Astrocyte (in vitro differentiated cells and primary cell): ENCODE measurements at regions not wholly inside any gene's neighbourhood (a gene's known extent, or its start where the extent isn't known, plus 50 kb on each side); places are given as distances from the start of the nearest gene placed in this dataset.

Source experiments
- EZH2 ChIP-seq: IDR thresholded peaks from 2 replicates; pipeline ENCODE4 v1.6.1; 2012; ENCODE audit warnings: mild to moderate bottlenecking, low read length, inconsistent platforms; ENCODE audit not compliant: insufficient read depth
- TF ChIP-seq, protein P1 (sequence below): IDR thresholded peaks from 2 replicates; pipeline ENCODE4 v1.5.1; 2011; ENCODE audit warnings: low read depth, mild to moderate bottlenecking, inconsistent platforms, low read length, moderate library complexity; ENCODE audit not compliant: insufficient read depth

DNA sequence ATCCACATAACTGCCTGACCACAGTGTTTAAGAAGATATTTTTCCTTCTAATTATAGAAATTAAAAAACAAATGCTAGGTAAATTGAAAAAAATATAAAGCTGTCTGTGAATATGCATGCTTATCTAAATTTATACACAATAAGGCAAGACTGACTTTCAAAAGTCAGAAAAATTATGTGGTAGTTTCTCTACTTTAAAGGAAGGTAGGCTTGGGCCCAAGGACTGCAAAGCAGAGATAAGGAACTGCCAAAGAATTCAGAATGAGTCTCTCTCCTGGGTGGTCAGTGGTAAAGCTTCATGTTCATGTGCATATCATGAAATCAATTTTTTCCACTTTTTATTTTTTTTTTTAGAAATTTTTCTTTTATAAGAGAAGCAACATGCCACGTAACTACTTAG lies 998.6 kb downstream of the REEP3 start:
- TF ChIP-seq EZH2 = no peak
- TF ChIP-seq, protein P1, sequence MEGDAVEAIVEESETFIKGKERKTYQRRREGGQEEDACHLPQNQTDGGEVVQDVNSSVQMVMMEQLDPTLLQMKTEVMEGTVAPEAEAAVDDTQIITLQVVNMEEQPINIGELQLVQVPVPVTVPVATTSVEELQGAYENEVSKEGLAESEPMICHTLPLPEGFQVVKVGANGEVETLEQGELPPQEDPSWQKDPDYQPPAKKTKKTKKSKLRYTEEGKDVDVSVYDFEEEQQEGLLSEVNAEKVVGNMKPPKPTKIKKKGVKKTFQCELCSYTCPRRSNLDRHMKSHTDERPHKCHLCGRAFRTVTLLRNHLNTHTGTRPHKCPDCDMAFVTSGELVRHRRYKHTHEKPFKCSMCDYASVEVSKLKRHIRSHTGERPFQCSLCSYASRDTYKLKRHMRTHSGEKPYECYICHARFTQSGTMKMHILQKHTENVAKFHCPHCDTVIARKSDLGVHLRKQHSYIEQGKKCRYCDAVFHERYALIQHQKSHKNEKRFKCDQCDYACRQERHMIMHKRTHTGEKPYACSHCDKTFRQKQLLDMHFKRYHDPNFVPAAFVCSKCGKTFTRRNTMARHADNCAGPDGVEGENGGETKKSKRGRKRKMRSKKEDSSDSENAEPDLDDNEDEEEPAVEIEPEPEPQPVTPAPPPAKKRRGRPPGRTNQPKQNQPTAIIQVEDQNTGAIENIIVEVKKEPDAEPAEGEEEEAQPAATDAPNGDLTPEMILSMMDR = no peak
